DMS79 (cell line): ENCODE measurements at regions not wholly inside any gene's neighbourhood (a gene's known extent, or its start where the extent isn't known, plus 50 kb on each side); places are given as distances from the start of the nearest gene placed in this dataset.

Experiments
- DNase-seq: peaks from one replicate; lab custom pipeline; 2025; lab: John Stamatoyannopoulos, UW

GRCh38 chr6:169890901-169891300 is 139.5 kb downstream of the ERMARD start:
- no peak for DNase-seq

GRCh38 chr6:169890049-169890448 is 138.6 kb downstream of the ERMARD start:
- no peak for DNase-seq

DNA sequence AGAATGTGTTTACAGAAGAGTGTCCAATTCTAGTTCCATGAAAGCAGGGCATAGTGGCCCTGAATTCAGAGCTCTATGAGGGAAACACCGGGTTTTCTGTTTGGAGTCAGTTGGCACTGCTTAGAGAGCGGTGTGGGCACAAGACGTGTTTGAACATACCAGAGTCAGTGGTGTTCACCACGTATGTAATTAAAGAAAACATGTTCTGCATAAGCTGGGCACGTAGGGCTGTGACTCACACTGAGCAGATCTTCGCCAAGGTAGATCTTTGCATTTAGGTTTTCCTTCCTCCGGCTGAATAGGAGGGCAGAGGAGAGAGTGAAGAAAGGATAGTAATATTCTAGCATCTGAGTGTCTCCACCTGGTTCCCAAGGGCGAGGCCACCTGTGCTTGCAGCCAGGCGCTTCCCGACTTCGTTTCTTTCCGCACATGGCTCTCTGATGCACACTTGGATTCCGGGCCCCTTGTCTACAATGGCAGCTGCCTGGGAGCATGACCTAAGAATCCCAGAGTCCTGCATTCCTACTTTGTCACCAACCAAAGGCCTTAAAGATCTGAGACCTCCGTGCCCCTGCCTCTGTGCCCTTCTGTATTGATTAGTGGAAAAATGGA is 136.2 kb downstream of the ERMARD start:
- DNase-seq: no peak

- no peak for DNase-seq
Measured at GRCh38 chr6:169886631-169887227, 135.3 kb downstream of the ERMARD start.

DNA sequence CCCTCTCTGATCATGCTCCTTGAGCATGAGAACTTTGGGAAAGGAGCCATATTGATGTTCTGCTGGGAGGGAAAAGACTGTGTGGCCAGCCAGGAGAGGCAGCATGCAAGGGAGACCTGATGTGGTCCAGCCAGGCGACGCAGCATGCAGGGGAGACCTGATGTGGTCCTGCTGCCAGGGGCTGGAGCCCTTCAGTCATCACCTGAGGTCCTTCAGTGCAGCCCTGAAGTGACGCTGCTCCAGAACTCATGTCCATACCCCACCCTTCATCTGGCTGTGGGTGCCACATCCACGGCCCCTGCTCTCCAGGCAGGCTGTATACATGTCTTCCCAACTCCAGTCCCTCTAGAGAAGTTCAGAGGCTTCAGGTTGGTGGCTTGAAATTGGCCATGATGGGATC is 134.4 kb downstream of the ERMARD start:
- DNase-seq: no peak

GRCh38 chr6:169885131-169885530 is 133.7 kb downstream of the ERMARD start:
- no peak for DNase-seq

GRCh38 chr6:169884158-169884557 is 132.7 kb downstream of the ERMARD start:
- no peak for DNase-seq

GRCh38 chr6:169883316-169883715 is 131.9 kb downstream of the ERMARD start:
- DNase-seq: no peak

GRCh38 chr6:169881976-169882375 is 130.6 kb downstream of the ERMARD start:
- DNase-seq: no peak

- no peak for DNase-seq
Measured at GRCh38 chr6:169881398-169881797, 130.0 kb downstream of the ERMARD start.

- no peak for DNase-seq
Measured at GRCh38 chr6:169880516-169880915, 129.1 kb downstream of the ERMARD start.

DNA sequence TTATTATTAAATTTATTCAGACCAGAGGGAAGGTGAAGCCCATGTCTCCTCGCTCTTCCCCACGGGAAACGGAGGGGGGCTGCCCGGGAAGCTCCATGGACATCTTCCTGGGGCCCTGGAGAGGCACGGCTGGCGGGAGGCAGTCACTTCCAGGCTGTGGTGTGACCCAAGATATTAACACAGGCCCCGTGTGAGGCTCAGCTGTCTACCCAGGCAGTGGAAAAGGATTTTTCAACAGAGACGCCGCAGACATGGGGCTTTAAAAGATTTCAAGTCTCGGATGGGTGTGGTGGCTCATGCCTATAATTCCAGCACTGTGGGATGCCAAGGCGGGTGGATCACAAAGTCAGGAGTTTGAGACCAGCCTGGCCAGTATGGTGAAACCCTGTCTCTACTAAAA is 117.9 kb downstream of the ERMARD start:
- no peak for DNase-seq

DNA sequence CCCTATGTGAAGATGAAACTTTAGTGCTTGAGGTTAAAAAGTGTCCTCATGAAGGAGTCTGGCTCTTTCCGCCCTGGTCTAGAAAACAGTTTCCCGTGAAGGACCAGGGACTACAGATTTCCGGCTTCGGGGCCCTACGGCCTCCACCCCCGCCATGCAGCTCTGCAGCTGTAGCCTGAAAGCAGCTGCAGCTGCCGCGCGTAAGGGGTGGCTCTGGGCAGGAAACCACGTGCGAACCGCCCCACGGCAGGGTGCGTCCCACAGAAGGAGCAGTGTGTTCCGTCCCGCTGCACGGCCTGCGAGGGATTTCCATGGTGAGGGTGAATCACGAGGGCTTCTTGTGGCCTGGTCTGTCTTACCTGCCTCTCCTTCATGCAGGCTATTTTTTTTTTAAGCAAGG is 117.0 kb downstream of the ERMARD start:
- DNase-seq: peak; percentile 3

GRCh38 chr6:169867751-169868191 is 116.3 kb downstream of the ERMARD start:
- DNase-seq: no peak

DNA sequence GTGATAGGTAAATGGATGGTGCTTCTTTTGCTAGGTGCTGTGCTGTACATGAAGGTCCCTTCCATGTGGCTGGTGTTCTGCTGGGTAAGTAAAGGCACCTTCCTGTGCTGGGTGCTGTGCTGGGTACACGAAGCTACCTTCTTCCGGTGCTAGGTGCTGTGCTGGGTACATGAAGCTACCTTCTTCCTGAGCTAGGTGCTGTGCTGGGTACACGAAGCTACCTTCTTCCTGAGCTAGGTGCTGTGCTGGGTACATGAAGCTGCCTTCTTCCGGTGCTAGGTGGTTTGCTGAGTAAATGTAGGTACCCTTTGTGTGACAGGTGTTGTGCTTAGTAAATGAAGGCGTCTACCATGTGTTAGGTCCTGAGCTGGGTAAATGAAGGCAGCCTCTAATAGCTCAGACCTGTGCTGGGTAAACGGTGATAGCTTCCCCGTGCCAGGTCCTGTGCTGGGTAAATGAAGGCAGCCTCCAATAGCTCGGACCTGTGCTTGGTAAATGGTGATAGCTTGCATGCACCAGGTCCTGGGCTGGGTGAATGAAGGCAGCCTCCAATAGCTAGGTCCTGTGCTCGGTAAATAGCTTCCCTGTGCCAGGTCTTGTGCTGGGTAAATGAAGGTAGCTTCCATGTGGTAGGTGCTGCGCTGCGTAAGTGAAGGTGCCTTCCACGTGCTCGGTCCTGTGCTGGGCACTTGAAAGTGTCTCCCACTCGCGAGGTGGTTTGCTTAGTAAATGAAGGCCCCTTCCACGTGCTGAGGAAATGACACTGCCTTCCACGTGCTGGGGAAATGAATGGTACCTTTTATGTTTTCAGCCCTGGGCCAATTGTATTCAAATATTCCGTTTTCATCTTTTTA is 115.5 kb downstream of the ERMARD start:
- DNase-seq: no peak

DNA sequence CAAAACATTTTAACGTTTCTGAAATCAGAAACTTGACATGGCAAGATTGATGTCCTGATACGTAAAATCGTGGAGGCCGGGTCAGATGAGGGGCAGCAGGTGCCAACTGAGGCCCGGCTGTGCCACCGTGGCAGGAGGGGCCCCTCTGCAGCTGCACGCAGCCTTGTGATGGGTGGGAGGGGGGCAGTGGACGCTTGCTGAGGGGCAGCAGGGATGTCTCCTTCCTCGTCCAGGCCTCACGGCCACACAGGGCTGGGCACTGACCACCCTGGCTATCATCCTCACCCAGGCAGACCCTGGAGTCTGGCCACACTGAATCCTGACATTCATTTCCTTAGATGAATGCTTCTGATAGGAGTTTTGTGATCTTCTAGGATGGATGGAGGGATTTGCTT is 114.7 kb downstream of the ERMARD start:
- no peak for DNase-seq

GRCh38 chr6:169865346-169866139 is 114.1 kb downstream of the ERMARD start:
- DNase-seq: no peak

DNA sequence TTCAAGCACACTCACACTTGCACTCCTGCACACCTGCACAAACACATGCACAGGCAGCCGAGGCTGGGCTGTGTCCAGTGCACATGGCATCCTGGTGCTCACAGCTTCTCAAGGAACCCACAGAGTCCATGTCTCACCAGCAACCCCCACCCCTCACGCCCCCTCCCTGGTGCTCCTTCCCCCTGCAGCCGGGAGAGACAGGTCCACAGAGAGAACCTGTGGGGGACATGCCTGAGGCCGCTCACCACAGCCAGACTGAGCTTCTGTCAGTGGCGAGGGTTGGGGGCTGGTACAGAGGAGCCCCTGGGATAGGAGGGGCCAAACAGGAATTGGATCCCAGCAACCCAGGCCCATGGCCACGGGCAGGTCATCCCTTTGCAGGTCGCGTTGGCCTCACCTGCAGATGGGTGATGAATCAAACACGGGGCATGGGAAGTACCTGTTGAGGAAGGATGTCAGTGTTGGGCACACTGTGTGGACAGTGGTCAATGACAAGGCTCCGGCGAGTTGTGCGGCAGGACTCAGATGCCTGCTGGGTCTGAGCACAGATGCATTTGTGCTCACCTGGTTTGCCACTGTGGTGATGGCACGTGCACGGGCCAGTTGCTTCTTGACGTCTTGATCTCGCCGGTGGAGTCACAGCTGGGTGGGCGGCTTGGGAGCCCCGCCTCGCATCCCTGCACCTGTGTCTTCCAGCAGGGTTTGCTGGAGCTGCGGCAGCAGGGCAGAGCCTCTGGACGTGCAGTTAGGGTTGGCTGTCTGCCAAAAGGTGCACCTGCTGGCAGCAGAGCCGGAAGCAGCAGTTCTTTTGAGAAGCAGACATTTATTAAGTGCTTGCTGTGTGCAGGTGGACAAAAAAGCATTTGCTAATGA is 113.0 kb downstream of the ERMARD start:
- DNase-seq: peak; percentile 91

DNA sequence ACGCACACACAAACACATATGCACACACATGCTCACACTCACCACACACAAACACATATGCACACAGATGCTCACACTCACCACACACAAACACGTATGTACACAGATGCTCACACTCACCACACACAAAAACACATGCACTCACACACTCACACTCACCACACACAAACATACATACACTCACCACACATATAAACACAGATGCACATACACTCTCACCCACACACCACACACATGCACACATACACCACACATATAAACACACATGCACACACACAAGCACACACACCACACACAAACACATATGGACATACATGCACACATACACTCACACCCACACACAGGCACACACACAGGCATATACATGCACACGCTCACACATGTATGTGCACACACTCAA is 112.3 kb downstream of the ERMARD start:
- DNase-seq: no peak

DNA sequence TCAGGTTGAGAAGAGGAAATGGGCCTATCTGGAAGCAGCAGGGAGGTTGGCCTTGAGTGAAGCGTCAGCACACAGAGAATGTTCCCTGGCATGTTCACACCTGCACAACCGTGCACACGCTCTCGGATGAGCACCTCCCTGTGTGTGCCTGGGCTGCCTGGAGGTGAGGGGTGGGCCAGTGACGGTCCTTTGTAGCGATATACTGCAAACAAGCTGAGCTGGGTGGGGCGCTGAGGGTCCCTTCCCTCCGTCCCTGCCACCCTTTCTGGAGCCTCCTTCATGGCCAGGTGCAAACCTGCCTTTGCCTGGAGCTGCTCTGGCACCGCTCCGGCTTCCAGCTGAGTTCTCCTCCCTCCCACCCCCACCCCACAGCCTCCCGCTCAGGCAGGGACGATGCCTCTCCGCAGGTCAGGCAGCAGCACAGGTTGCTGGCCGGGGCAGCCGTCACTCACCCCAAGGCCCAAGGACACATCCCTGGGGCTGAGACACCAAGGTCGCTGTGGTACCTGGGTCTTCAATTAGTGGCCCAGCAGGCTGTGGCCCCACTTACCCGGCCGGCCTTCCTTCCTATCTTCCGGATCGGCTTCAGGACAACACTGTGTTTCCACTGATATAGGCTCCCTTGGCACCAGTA is 111.6 kb downstream of the ERMARD start:
- DNase-seq: peak; percentile 61
